ENCODE measurements at regions not wholly inside any gene's neighbourhood (a gene's known extent, or its start where the extent isn't known, plus 50 kb on each side); places are given as distances from the start of the nearest gene placed in this dataset.

DNA sequence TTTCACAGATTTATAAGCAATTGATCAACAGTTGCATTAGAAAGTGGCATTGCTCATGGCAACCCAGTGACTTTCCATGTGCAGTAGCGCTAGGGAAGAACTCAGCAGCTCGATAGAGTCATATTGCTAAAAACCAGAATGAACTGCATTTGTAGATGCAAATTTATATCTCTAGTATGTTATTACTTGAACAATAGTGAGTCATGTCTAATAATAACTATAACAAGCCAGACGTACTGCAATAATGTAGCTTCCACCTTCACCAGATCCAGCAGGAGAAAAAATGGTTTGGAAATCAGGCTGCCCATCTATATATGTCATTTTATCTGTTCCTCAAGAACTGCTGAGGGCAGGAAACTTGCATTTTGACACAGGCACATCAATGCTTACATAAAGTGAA is 66.5 kb upstream of the FIGN start:
- WGBS (ENCODE audit: low lambda C conversion rate): 67% methylated on average over 3 of the region's 3 CpGs
- POLR2A ChIA-PET: interaction anchor here (0.9 kb wide), 1 partner anchor 16 kb away, joined by 3 read pairs; no protein-coding TSS in a partner anchor

GRCh38 chr2:163801486-163801885 is 65.7 kb upstream of the FIGN start:
- ChIA-PET CTCF (interaction anchor here (0.6 kb wide), 1 partner anchor 889 kb away, joined by 3 read pairs; no protein-coding TSS in a partner anchor), POLR2A (interaction anchor here (0.9 kb wide), 1 partner anchor 16 kb away, joined by 3 read pairs; no protein-coding TSS in a partner anchor)
- Histone ChIP-seq H3K36me3 (replicated peaks in 1 of 2; ENCODE audit: control insufficient read depth in 1 of 2, insufficient read depth in 2 of 2, low read length in 1 of 2) (no peaks in the 10 kb centered on the region), H3K27ac (ENCODE audit: low read depth in 2 of 2, low read length in 1 of 2) (no peak overlapping the region), H3K4me1 (ENCODE audit: control insufficient read depth in 1 of 2, insufficient read depth in 2 of 2, low read depth in 1 of 2, low read length in 1 of 2) (no peaks in the 10 kb centered on the region; a peak in 2 of 4 replicates), H3K4me3 (ENCODE audit: low read depth in 2 of 2, low read length in 1 of 2) (no peak overlapping the region), H3K79me2 (ENCODE audit: insufficient read depth) (no peaks in the 10 kb centered on the region), H3K9me2 (no peaks in the 10 kb centered on the region), H4K20me1 (ENCODE audit: insufficient read depth) (no peaks in the 10 kb centered on the region), H3K4me2 (no peak overlapping the region), H3F3A (replicated peaks; ENCODE audit: insufficient read depth) (no peaks in the 10 kb centered on the region), H2AFZ (ENCODE audit: low read depth) (no peak overlapping the region), H3K9me3 (no peaks in the 10 kb centered on the region), H3K9ac (no peak overlapping the region), H3K27me3 (ENCODE audit: insufficient read depth) (no peaks in the 10 kb centered on the region)
- no peak for DNase-seq
- WGBS (ENCODE audit: low lambda C conversion rate): 91% methylated on average over 2 of the region's 2 CpGs
- TF ChIP-seq TEAD4 (IDR thresholded peaks at IDR 0.05; ENCODE audit: borderline replicate concordance, insufficient read depth): no peak

More for the DNA sequence above, 66.5 kb upstream of the FIGN start:
- Histone ChIP-seq H3F3A (replicated peaks; ENCODE audit: insufficient read depth) (no peaks in the 10 kb centered on the region), H2AFZ (ENCODE audit: low read depth) (no peak overlapping the region), H3K9me2 (no peaks in the 10 kb centered on the region), H3K4me1 (ENCODE audit: control insufficient read depth in 1 of 2, insufficient read depth in 2 of 2, low read depth in 1 of 2, low read length in 1 of 2) (no peaks in the 10 kb centered on the region; a peak in 2 of 4 replicates), H3K4me2 (no peak overlapping the region), H3K9ac (no peak overlapping the region), H3K36me3 (replicated peaks in 1 of 2; ENCODE audit: control insufficient read depth in 1 of 2, insufficient read depth in 2 of 2, low read length in 1 of 2) (no peaks in the 10 kb centered on the region), H3K4me3 (ENCODE audit: low read depth in 2 of 2, low read length in 1 of 2) (no peak overlapping the region), H3K27ac (ENCODE audit: low read depth in 2 of 2, low read length in 1 of 2) (no peak overlapping the region), H3K9me3 (no peaks in the 10 kb centered on the region), H3K79me2 (ENCODE audit: insufficient read depth) (no peaks in the 10 kb centered on the region), H3K27me3 (ENCODE audit: insufficient read depth) (no peaks in the 10 kb centered on the region), H4K20me1 (ENCODE audit: insufficient read depth) (no peaks in the 10 kb centered on the region)
- TF ChIP-seq MAX (IDR thresholded peaks at IDR 0.05; ENCODE audit: low read depth): no peak
- TF ChIP-seq, protein P1, sequence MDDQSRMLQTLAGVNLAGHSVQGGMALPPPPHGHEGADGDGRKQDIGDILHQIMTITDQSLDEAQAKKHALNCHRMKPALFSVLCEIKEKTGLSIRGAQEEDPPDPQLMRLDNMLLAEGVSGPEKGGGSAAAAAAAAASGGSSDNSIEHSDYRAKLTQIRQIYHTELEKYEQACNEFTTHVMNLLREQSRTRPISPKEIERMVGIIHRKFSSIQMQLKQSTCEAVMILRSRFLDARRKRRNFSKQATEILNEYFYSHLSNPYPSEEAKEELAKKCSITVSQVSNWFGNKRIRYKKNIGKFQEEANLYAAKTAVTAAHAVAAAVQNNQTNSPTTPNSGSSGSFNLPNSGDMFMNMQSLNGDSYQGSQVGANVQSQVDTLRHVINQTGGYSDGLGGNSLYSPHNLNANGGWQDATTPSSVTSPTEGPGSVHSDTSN (IDR thresholded peaks at IDR 0.05): no peak
- TF ChIP-seq GATA2 (CRISPR knock-in tag; IDR thresholded peaks at IDR 0.05): no peak
- no peak for TF ChIP-seq GABPA (IDR thresholded peaks at IDR 0.05; ENCODE audit: low read depth)
- TF ChIP-seq USF2 (IDR thresholded peaks at IDR 0.05; ENCODE audit: borderline replicate concordance, low read depth, low read length): no peak
- TF ChIP-seq, protein P2, sequence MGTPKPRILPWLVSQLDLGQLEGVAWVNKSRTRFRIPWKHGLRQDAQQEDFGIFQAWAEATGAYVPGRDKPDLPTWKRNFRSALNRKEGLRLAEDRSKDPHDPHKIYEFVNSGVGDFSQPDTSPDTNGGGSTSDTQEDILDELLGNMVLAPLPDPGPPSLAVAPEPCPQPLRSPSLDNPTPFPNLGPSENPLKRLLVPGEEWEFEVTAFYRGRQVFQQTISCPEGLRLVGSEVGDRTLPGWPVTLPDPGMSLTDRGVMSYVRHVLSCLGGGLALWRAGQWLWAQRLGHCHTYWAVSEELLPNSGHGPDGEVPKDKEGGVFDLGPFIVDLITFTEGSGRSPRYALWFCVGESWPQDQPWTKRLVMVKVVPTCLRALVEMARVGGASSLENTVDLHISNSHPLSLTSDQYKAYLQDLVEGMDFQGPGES (IDR thresholded peaks at IDR 0.05; ENCODE audit: low read depth, low read length): no peak
- no peak for TF ChIP-seq POLR2AphosphoS5 (IDR thresholded peaks at IDR 0.05; ENCODE audit: low read depth, low read length)
- TF ChIP-seq TCF12 (IDR thresholded peaks at IDR 0.05): no peak
- TF ChIP-seq MEF2A (IDR thresholded peaks at IDR 0.05; ENCODE audit: borderline replicate concordance, low read depth): no peak
- TF ChIP-seq SIN3A (IDR thresholded peaks at IDR 0.05; ENCODE audit: borderline replicate concordance, low read depth, low read length): no peak
- no peak for TF ChIP-seq EZH2phosphoT487 (IDR thresholded peaks at IDR 0.05; ENCODE audit: borderline replicate concordance, low read depth)
- DNase-seq: no peak
- CTCF ChIA-PET: interaction anchor here (0.6 to 1.2 kb wide), 2 partner anchors 49 to 888 kb away, joined by 3 to 4 read pairs; no protein-coding TSS in a partner anchor

Data from SK-N-SH (cell line).